A172 (cell line): ENCODE measurements at regions not wholly inside any gene's neighbourhood (a gene's known extent, or its start where the extent isn't known, plus 50 kb on each side); places are given as distances from the start of the nearest gene placed in this dataset.

Experiments
- DNase-seq: peaks from one replicate; pipeline ENCODE4 v3.0.0-alpha.2; 2015; ENCODE audit warnings: low spot score

DNA sequence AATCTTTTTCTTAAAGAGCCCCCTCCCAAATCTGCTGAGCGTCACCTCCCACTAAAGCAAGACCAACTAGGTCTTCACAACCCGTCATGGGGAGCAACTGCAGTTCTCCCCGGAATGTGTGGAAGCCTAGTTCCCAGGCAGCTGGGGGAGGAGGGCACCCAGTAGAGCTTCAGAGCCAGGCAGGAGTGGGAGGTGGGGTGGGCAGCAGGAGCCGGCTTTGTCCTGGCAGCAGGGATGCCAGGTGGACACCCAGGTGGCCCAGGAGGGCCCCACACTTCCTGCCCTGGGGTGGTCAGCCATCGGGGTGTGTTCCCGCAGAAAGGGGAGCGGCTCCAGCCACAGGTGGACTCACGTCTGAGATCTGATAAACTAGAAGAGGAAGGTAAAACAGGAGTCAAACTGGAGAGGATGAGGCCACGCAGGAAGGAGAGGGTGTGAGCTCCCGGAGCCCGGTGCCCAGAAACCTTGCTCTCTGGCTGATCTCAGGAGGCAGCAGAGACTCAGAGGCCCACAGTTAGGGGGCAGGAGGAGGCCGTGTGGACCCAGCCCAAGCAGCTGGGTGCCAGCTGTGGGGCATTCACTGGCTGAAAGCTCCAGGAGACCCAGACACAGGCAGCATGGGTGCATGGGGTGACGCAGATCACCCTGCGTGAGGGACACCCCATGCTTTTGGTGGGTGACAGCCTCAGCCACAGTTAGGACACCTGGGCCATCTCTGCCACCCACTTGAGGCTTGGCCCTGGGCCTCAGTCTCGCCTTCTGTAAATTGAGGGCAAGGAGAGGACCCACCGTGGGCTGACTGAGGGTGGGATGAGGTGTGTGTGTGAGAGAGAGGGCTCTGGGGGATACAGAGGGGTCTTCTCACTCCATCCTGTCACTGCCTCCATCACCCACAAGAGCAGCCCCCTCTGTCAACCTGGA is 260.8 kb upstream of the TNRC6C start:
- DNase-seq = no peak

DNA sequence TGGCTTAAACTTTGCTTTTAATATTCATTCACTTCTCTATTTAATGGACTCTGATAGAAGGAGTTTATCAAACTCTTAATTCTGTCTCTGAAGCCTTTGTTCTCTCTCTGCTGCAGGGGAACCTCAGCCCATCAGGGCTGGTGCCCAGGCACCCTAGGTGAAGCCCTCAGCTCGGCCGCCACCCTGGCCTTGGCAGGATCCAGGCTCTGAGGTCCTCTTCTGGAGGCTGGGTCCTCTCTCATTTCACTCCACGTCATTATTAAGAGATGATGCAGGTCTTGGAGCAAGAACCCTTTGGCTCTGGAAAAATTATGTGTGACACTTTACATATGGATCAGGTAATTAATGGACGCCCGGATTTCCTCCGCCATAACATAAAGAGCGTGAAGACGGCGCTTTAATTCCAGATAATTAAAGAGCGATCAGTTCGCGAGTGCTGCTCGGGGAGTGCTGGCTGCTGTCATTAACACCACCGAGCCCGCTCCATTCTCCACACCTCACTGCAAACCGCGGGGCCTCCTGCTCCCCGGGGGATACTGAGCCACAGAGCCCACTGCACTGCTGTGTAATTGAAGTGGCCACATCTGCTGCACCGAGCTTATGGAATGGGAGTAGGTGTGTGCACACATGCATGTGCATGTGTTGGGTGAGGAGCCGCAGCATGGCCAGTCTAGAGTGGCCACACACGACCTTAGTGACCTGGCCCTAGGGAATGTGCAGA is 259.4 kb upstream of the TNRC6C start:
- DNase-seq = no peak

DNA sequence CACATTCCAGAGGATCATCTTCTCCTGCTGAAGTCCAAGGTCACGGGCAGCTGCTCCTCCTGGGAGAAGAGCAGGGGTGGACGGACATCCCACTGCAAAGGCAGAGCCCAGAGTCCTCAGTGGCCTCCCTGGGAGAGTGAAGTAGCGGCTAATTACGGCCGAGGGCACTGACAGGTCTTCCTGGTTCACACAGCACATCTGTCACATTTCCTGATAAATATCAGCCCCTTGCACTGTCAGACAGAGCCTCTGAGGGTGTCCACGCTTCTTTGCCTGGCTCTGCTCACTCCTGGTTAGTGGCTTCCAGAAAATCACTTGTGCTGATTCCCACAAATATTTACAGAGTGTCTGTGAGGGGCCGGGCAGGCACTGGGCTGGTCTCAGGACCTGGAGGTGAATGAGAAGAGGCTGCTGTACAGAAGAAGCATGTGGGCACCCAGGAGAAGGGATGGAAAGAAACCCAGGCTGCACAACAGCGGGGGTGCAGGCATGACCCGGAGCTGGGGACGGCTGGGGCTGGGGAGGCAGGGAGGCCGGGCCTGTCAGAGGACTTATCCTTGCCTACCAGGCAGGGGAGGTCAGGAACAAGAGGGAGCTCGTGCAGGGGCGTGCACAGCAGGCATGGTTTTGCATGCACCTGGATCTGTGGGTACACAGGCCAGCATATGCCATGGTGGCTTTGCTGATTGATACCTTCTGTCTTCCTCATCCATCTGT is 258.2 kb upstream of the TNRC6C start:
- no peak for DNase-seq

DNA sequence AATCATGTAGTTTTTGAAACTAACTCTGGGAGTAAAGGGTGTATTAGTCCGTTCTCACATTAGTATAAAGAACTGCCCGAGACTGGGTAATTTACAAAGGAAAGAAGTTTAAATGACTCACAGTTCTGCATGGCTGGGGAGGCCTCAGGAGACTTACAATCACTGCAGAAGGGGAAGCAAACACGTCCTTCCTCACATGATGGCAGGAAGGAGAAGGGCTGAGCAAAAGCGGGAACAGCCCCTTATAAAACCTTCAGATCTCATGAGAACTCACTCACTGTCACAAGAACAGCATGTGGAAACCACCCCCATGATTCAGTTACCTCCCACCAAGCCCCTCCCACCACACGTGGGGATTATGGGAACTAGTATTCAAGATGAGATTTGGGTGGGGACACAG is 256.5 kb upstream of the TNRC6C start:
- DNase-seq = no peak

DNA sequence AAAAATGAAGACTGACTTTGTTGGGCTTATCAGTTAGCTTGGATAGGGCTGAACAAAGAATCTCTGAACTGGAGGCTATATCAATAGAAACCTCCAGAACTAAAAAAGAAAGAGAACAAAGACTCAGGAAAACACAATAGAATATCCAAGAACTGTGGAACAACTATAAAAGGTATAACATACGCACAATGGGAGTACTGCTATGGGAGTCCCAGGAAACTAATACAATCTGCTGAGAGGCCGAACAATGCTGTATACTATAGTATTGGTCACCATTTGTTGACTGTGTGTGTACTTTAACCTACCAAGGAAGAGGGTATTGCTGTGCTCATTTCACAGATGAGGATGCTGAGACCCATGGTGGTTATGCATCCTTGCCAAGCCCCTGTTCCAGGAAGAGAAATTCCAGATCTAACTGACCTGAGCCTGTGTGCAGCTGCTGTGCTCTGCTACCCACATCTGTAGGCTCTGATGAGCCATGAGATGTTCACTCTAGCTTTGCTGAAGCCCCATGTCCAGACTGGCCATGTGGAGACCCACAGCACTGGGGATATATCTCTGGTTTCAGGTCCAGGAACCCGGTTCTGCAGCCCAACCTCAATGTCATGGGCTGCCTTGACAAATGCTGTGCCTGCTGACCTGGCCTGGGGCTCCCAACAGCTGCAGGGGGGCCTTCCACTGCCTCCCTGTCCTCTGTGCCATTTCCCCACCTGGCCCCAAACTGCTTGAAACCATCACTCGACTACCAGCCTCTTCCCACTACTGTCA is 254.3 kb upstream of the TNRC6C start:
- no peak for DNase-seq

DNA sequence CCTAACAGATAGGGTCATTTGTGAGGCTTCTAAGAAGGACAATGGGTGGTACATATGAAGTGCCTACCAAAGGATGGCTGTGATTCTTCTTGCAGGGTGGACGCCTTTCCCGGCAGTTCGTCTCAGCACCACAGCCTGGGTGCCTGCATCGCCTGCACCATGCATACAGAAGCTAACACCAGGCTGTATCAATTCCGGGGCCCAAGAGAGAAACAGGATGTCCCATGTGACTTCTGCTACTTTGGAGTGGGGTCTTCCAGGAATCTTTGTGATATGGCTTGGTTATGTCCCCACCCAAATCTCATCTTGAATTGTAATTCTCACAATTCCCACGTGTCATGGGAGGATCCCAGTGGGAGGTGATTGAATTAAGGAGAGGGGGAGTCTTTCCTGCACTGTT is 251.6 kb upstream of the TNRC6C start:
- no peak for DNase-seq

DNA sequence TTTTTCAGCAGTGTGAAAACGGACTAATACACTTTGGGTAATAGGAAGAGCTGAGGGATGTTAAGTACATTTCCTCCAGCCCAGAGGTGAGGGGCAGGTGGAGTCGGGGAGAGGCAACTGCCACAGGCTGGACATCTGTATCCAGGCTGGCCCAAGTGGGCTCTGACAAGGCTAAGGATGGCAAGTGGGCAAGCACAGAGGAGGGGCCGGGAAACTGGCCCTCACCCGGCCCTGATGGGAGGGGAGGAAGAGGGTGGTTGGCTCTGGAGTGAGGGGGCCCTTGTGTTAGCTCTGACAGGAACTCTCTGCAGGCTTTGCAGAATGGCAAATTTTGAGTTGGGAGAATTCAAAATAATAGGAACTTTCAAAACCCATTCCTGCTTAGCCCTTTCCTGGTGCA is 251.0 kb upstream of the TNRC6C start:
- DNase-seq = no peak

DNA sequence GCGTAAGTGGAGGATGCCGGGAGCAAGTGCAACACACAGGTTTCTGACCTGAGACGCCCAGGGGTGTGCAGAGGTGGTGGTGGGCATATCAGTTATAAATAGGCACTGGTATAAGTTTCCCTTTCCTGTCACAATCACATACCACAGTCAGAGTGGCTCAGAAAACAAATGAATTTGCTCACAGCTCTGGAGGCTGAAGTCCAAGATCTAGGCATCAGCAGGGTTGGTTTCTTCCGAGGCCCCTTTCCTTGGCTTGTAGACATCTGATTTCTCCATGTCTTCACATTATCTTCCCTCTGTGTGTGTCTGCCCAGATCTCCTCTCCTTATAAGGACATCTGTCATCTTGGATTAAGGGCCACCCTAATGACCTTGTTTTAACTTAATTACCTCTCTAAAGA is 250.5 kb upstream of the TNRC6C start:
- DNase-seq = no peak

DNA sequence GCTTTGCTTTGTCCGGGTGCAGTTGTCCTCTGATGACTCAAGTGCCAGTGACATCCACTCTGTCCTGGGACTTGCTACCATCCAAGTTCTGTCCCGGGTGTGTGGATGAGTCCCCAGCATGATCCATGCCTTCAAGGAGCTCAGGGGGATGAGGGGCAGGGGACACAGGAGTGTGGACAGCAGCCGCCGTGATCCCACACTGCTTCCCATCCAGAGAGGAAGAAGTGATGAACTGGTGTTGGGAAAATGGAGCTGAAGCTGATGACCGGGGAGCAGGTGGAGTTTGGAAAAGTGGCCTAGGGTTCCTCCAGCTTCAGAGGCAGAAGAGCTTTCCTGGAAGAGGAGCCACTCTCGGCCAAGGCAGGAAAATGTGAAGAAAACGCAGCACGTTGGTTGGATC is 249.6 kb upstream of the TNRC6C start:
- DNase-seq = no peak

DNA sequence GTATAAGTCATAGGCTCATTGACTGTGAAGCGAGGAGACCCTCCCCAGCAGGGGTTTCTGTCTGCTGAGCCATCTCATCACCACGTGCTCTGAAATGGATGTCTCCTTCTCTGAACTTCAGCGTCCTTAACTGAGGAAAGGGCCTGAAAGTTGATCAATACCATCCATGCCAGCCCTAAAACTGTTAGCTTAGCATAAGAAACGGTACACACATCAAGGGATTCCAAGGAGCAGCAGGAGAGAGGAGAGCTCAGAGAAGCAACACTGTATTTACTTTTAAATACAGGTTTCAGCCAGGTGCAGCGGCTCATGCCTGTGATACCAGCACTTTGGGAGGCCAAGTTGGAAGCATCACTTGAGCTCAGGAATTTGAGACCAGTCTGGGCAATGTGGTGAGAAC is 248.9 kb upstream of the TNRC6C start:
- no peak for DNase-seq

DNA sequence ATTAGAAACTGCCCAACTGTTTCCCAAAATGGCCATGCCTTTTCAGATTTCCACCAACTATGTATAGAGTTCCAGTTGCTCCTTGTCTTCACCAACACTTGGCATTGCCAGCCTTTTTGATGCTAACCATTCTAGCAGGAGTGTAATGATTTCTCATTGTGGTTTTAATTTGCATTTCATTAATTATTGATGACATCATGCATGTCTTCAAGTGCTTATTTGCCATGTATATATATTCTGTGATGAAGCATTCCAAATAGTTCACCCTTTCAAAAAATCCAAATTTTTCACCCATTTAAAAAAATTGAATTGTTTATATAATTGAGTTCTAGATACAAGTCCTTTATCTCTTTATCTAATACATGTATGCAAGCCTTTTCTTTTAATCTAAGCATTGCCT is 245.9 kb upstream of the TNRC6C start:
- DNase-seq = no peak

DNA sequence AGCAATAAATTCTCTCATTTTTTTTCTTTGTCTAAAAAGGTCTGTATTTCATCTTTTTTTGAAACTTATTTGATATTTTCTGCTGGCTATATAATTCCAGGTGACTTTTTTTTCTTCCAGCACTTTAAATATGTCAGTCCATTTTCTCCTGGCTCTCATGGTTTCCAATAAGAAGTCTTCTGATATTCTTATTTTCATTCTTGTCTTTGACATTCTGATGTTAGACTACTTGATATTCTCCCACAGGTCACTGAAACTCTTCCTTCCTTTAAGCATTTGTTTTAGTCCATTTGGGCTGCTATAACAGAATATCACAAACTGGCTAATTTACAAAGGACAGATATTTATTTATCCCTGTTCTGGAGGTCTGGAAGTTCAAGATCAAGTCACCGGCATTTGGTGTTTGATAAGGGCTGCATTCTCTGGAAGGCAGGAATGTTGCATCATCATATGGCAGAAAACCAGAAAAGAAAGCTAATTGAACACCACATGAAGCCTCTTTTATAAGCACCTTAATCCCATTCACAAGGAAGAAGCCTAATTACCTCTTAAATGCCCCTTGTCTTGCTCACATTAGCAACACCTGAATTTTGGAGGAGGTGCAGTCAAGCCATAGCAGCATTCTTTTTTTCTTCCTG is 242.1 kb upstream of the TNRC6C start:
- DNase-seq = no peak

DNA sequence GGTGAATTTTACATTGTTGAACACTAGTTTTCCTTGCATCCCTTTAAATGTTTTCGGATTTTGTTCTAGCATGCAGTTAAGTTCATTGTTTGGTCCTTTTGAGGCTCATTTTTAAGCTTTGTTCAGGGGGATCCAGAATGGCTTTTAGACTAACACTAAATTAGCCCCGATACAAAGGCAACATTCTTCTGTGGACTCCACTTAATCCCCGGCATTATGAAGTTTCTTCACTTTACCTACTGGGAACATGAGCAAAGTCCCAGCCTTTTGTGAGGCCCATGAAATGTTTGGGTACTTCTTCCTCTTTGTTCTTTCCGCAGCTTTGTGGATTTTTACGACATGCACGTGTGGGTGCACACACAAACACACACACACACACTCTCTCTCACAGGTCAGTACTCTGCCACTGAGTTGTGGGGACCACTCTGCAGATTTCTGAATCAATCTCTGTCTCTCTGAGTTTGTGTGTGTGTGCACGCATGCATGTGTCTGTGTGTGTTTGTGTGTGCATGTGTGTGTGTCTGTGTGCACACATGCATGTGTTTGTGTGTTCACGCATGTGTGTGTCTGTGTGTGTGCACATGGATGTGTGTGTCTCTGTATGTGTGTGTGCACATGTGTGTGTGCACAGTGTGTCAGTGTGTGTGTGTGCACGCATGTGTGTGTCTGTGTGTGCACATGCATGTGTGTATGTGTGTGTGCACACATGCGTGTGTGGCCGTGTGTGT is 240.4 kb upstream of the TNRC6C start:
- no peak for DNase-seq

DNA sequence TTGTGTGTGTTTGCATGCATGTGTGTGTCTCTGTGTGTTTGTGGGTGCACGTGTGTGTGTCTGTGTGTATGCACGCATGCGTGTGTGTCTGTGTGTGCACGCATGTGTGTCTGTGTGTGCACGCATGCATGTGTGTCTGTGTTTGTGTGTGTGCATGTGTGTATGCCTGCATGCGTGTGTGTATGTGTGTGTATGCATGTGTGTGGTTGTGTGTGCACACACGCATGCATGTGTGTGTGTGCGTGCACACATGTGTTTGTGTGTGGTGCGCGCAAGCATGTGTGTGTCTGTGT is 239.9 kb upstream of the TNRC6C start:
- DNase-seq = no peak

DNA sequence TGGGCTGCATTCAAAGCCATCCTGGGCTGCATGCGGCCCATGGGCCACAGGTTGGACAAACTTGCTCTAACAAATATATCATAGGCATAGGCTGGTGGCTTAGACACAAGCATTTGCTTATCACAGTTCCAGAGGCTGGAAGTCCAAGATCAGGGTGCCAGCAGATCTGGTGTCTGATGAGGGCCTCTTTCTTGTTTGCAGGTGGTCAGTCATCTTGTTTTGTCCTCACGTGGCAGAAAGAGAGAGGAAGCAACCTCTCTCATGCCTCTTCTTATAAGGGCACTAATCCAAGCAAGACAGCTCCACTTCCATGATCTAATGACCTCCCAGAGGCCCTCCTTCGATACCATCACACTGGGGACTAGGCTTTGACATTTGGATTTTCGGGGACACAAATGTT is 238.7 kb upstream of the TNRC6C start:
- no peak for DNase-seq

DNA sequence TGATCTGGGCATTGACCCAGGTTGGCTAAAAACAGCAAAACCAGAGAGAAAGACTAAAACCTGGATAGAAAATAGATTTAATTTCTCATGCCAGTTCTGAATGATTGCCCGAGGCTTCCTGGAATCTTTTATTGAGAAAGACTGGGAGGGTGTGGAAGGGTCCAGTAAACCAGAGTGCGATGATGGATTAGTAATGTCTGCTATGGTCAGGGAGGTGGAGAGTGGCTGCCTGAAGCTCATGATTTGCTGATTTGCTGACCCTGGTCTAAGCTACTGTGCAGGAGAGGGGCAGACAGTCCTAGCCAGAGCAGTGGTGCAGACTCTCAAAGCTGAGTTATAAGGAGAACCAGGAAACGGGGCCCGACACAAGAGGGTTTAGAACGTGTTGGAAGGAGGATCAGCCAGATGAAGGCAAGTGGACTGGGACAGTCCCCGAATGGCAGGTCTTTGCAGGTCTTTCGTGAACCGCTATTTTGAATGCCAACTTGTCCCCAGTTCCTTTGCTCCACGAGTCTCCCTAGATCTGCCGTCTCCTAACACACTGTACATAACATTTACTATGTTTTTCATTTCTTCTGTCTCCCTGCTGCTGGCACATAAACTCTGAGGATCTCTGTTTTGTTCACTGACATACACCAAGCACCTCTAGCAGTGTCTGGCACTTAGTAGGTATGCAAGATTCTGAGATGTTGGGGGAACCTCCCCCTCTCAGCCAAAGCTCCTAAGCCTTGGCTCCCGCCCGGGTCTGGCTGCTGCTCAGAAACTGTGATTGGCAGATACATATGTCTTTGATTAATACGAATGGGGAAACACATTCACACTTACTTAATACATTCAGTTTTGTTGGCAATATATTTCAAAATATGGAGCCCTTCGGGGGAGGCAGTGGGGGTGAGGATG is 237.3 kb upstream of the TNRC6C start:
- DNase-seq = no peak

DNA sequence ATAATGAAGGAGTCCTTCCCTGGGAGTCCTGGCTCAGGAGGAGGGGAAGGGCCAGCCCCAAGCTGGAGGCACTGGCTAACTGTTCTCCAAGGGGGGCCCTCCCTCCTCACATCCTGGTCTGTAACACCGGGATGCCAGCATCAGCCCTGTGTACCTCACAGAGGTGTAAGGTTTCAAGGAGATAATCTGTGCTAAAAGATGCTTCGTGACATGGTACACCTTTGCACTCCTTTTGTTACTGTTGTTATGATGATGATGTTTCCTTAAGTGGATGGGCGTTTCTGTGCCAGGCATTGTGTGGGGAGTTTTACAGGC is 236.7 kb upstream of the TNRC6C start:
- no peak for DNase-seq

DNA sequence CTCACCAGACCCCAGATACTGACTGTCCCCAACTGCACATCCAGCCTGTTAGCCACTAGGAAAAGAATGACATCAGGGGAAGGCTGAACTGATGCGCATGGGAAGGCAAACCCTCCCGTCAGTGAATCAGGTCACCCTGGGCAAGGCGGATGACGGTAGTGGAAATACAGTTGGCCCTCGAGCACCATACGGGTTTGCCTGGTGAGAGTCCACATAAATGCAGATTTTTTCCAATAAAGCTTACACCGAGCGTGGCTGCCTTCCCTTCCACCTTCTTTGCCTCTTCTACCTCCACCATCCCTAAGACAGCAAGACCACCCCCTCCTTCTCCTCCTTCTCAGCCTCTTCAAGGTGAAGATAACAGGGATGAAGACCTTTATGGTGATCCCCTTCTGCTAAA is 236.1 kb upstream of the TNRC6C start:
- no peak for DNase-seq

DNA sequence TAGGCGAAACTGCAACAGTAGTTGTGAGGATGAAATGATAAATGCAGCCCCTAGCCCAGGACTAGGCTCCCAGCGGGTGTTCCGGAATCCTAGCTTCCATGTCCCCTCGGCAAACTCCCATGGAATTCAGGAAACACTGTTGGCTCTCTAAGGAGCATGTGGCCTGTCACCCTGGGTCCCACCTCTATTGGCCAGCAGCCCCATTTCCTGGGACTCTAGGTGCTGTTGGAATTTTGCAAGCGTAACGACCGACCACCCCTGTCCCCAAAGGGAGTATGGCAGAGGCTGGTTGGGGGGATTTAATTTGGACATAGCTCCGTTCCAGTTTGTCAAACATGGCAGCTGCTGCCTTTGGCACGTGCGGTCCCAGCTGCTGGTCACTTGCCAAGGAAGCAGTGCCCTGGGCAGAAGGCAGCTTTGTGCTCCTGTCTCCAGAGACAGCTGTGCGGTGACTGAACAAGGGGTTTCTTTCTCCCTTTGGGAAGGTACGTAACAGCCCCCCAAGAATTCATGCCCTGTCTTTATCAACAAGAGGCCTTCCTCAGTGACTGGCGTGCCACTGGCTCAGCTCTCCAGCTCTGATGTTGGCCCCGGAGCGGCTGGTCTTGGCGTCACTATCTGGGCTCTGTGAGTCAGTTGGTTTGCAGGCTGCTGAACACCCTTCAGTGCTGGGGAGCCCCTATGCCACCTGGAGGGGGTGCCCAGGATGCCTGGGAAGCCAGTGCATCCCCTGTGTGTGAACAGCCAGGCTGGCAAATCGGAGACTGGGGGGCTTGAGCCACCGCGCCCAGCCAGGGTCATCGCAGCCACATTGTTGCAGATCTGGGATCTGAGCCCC is 235.2 kb upstream of the TNRC6C start:
- no peak for DNase-seq
